ENCODE measurements at regions not wholly inside any gene's neighbourhood (a gene's known extent, or its start where the extent isn't known, plus 50 kb on each side); places are given as distances from the start of the nearest gene placed in this dataset.

DNA sequence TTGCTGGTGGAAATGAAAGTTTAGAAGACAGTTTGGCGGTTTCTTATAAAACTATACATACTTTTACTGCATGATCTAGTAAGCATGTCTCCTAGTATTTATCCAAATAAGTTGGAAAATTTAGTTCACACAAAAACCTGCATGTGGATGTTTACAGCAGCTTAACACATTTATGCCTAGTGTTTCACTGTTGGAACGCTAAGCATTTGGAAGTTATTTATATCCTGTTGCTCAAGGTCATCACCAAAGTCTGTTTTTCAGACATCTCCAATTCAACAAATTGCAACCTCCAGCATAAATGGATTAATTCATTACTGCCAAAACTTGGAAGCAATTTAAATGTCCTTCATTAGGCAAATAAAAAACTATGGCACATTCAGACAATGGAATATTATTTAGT is 461.8 kb downstream of the SUCLA2 start:
- H3K27ac Mint-ChIP-seq, result no peak overlapping the region
- no peaks in the 10 kb centered on the region for H3K36me3 Mint-ChIP-seq
- POLR2A ChIA-PET, result no interaction called here
- peaks cover 6% of the 10 kb centered on the region for H3K9me3 Mint-ChIP-seq
- DNase-seq (no peak), ATAC-seq (ENCODE audit: low read depth) (no peak)
- no peaks in the 10 kb centered on the region for H3K4me1 Mint-ChIP-seq
- H3K27me3 Mint-ChIP-seq, result no peaks in the 10 kb centered on the region
- no peak overlapping the region for H3K4me3 Mint-ChIP-seq

DNA sequence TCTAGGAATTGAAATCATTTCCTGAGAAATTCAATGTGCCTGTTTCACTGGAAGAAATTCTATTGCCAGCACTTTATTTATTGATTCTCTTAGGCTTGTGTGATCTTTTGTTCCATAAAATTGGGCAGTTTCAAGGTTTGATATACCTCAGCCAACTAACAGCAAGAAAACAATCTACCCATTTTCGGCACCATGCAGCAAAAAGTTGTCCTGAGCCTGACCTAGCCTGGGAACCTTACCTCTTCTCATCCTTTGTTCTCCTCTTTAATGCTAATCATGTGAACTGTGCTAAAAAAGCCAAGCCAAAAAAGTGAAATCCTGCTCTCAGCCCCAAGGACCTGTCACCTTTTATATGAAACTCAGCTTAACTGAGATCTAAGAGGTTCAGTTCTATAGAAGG is 477.3 kb downstream of the SUCLA2 start:
- H3K27ac Mint-ChIP-seq, result no peak overlapping the region
- H3K4me3 Mint-ChIP-seq, result no peak overlapping the region
- POLR2A ChIA-PET, result no interaction called here
- no peaks in the 10 kb centered on the region for H3K4me1 Mint-ChIP-seq
- no peaks in the 10 kb centered on the region for H3K27me3 Mint-ChIP-seq
- H3K9me3 Mint-ChIP-seq, result no peaks in the 10 kb centered on the region
- ATAC-seq (ENCODE audit: low read depth) (no peak), DNase-seq (no peak)
- no peaks in the 10 kb centered on the region for H3K36me3 Mint-ChIP-seq

DNA sequence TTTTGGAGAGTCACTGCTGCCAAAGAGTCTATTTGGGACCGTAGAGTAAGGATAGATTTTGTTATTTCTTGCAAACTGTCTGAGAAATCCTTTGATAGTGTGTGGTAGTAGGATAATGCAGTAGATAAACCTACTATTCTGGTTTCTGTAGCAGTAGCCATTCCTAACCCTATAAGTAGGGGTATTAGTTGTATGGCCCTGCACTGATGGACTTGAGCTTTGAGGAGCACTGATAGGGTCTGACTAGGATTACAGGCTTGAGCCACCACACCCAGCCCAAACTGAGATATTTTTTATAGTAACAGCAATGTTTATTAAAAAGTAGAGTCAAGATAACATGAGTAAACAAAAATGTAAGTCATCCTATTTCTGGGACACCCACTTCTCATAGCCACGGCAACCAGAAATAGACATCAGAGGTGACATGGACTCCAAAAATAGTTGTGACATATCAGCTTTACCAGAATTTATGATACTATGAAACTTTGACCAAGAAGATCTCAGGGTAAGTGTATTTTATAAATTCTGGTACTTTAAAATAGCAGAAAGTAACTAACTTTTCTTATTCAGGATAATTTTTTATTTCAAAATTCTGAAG is 479.1 kb downstream of the SUCLA2 start:
- ATAC-seq (ENCODE audit: low read depth) (no peak), DNase-seq (no peak)
- H3K27me3 Mint-ChIP-seq, result no peaks in the 10 kb centered on the region
- no peaks in the 10 kb centered on the region for H3K4me1 Mint-ChIP-seq
- no peaks in the 10 kb centered on the region for H3K9me3 Mint-ChIP-seq
- no peaks in the 10 kb centered on the region for H3K36me3 Mint-ChIP-seq
- POLR2A ChIA-PET, result no interaction called here
- no peak overlapping the region for H3K4me3 Mint-ChIP-seq
- no peak overlapping the region for H3K27ac Mint-ChIP-seq

DNA sequence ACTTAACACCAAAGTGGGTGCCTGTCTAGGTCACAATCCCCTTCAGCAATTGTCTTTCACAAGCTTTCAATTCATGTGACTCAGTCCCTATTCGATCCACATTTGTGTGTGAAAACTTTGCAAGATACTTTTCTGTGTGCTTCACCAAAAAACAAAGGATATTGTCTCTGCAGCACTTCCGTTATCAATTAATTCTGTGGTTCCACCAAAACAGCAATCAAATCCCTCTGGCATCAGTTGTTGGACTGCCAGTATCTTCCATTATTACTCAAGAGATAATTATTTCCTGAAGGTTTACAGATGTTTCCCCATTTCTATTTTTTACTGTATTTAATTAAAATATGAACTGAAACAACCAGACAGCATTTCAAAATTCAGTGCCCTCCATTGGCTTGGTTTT is 481.4 kb downstream of the SUCLA2 start:
- Mint-ChIP-seq H3K4me1 (no peaks in the 10 kb centered on the region), H3K27me3 (no peaks in the 10 kb centered on the region), H3K4me3 (no peak overlapping the region), H3K9me3 (peaks cover 3% of the 10 kb centered on the region), H3K36me3 (no peaks in the 10 kb centered on the region), H3K27ac (no peak overlapping the region)
- ATAC-seq (ENCODE audit: low read depth) (no peak), DNase-seq (no peak)
- POLR2A ChIA-PET, result no interaction called here

DNA sequence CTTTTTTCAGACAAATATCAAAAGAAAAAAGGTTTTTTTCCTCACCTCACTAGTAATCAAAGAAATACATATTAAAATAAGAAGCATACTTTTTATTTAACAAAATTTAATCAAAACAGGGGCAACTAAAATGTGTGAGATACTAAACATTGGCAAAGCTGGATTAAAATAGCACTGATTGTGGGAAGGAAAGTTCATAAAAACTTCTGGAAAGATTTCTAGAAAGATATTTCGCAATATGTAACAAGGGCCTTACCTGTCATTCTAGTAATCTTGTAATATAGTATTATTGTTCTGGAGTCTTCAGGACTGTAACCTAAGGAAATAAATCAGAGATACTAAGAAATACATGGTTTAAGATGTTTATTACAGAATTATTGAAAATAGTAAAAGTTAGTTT is 482.5 kb downstream of the SUCLA2 start:
- no peaks in the 10 kb centered on the region for H3K4me1 Mint-ChIP-seq
- DNase-seq (no peak), ATAC-seq (ENCODE audit: low read depth) (no peak)
- no peaks in the 10 kb centered on the region for H3K36me3 Mint-ChIP-seq
- no peak overlapping the region for H3K27ac Mint-ChIP-seq
- H3K27me3 Mint-ChIP-seq, result peaks cover 5% of the 10 kb centered on the region
- POLR2A ChIA-PET, result no interaction called here
- peaks cover 3% of the 10 kb centered on the region for H3K9me3 Mint-ChIP-seq
- H3K4me3 Mint-ChIP-seq, result no peak overlapping the region

DNA sequence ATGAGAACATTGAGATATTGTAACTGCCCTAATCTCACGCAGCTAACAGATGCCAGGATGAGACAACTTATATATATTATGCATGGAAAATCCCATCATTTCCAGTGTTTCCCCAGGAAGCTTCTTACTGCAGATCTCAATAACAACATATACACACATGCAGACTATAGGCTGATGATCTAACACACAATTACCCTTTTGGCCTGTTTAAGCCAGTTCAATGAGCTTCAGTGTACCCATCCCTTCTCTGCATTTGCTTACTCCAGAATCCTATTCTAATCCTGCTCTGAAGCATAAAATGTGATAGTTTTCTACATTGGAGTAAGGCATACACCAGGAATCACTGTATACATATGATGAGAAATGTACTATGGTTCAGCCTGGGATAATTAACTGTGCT is 489.4 kb downstream of the SUCLA2 start:
- no peaks in the 10 kb centered on the region for H3K4me1 Mint-ChIP-seq
- ATAC-seq (ENCODE audit: low read depth), result no peak

DNA sequence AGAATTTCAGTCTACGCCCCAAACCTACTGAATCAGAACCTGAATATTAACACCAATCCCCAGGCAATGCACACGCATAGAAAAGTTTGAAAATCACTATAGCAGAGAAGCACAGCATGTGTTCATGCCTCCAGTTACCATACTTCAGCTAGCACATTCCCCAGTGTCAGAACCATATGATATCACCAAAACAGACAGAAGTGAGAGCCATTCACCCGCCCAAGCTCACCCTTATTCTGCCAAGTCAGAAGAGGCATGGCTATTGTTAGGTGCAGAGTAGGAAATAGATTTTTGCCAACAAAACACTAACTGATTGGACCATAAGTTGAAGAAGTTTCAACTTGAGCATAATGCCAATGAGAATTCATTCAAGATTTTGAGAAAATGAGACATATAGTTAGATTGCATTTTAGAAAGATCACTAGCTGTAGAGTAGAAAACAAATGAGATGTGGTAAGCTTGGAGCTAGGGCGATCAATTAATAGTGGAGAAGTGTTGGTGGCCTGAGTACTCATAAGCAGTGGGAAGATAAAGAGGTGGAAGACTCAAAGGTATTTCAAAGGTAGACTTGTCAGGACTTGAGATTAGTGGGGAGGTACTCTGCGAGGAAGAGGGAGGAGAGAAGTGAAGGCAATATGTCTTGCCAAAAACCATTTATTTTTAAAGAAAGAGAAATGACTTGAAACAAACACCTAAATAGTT is 492.4 kb downstream of the SUCLA2 start:
- no peaks in the 10 kb centered on the region for H3K9me3 Mint-ChIP-seq
- H3K36me3 Mint-ChIP-seq, result no peaks in the 10 kb centered on the region
- DNase-seq, result no peak
- peaks cover 2% of the 10 kb centered on the region for H3K27me3 Mint-ChIP-seq
- H3K4me3 Mint-ChIP-seq, result no peak overlapping the region
- H3K4me1 Mint-ChIP-seq, result no peaks in the 10 kb centered on the region
- no peak overlapping the region for H3K27ac Mint-ChIP-seq
- POLR2A ChIA-PET, result no interaction called here
- ATAC-seq (ENCODE audit: low read depth), result no peak

More for the DNA sequence above, 489.4 kb downstream of the SUCLA2 start:
- Mint-ChIP-seq H3K36me3 (no peaks in the 10 kb centered on the region), H3K9me3 (peaks cover 3% of the 10 kb centered on the region), H3K27ac (no peak overlapping the region), H3K4me3 (no peak overlapping the region), H3K27me3 (peaks cover 7% of the 10 kb centered on the region)
- DNase-seq, result no peak
- POLR2A ChIA-PET, result no interaction called here

DNA sequence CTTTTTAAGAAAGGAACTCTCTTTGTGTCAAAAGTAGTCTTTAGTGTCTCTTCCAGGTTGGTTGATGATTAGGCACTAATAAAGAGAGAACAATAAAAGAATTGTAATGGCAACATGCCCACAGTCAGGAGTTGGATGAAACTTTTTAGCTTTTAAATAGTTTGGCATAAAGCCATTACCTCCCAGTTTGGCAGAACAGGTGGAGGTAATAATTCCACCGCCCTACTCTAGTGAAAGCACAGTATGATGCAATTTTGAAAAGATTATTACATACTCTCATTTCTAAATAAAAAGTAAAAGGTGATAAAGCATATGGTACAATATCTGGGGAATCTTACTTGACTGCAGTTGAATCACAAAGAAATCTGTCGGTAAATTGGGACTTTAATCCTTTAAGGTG is 497.6 kb downstream of the SUCLA2 start:
- POLR2A ChIA-PET, result no interaction called here
- Mint-ChIP-seq H3K4me3 (no peak overlapping the region), H3K4me1 (no peaks in the 10 kb centered on the region), H3K27ac (no peak overlapping the region), H3K27me3 (no peaks in the 10 kb centered on the region), H3K9me3 (no peaks in the 10 kb centered on the region), H3K36me3 (no peaks in the 10 kb centered on the region)
- DNase-seq (no peak), ATAC-seq (ENCODE audit: low read depth) (no peak)

DNA sequence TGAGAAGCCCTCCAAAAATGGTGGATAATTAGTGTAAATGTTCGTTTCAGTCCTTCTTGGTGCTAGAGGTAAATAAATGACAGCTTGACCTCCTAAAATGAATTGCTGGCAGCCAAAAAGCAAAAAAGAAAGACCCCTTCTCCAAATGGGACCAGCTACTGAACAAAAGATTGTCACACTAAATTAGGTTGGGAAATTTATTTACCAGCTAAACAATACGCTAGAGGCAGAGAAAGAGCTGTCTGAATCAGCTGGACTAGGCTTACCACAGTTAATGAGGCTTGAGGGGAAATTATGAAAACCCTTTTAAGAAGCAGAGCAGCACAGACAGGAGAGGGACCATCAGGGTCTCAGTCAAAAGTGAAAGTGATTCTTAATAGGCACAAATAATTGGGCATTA is 498.9 kb downstream of the SUCLA2 start:
- H3K36me3 Mint-ChIP-seq, result no peaks in the 10 kb centered on the region
- DNase-seq (no peak), ATAC-seq (ENCODE audit: low read depth) (no peak)
- H3K9me3 Mint-ChIP-seq, result no peaks in the 10 kb centered on the region
- H3K4me1 Mint-ChIP-seq, result no peaks in the 10 kb centered on the region
- H3K27me3 Mint-ChIP-seq, result no peaks in the 10 kb centered on the region
- H3K27ac Mint-ChIP-seq, result no peak overlapping the region
- POLR2A ChIA-PET, result no interaction called here
- no peak overlapping the region for H3K4me3 Mint-ChIP-seq

DNA sequence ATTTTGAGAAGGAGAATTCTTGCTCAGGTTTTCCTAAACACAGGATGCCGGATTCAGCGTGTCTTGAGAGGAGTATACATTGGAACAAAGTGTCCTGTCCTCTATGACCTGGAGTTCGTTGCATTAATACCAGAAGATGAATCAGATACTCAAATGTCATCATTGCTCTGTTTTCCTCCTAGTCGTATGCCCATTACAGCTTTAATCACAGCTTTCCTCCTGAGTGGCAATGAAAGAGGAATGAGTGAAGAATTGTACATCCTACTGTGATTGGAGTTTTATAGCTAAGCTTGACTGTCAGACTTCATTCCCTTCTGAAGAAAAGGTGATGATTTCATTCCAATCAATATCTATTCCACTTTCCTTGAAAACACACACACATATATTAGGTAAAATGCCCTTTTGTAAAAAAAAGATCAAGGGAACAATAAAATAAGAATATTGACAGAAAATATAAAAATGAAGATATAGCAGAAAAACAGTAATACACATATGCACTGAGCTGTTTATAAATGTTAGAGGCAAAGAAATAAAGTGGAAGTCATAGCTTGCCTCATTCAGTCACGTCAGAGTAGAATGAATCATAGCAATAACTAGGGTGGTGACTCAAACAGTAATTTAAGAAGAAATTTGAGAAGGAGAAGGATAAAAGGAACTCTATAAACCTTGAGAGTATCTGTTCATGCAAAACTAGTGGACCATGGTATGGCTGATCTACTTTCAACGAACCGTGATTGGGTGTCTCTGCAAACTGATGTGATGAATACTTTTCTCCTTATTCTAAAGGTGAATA is 501.5 kb downstream of the SUCLA2 start:
- POLR2A ChIA-PET, result no interaction called here
- Mint-ChIP-seq H3K27me3 (no peaks in the 10 kb centered on the region), H3K9me3 (no peaks in the 10 kb centered on the region), H3K4me3 (no peak overlapping the region), H3K27ac (no peak overlapping the region), H3K36me3 (no peaks in the 10 kb centered on the region), H3K4me1 (no peaks in the 10 kb centered on the region)
- DNase-seq (no peak), ATAC-seq (ENCODE audit: low read depth) (no peak)

DNA sequence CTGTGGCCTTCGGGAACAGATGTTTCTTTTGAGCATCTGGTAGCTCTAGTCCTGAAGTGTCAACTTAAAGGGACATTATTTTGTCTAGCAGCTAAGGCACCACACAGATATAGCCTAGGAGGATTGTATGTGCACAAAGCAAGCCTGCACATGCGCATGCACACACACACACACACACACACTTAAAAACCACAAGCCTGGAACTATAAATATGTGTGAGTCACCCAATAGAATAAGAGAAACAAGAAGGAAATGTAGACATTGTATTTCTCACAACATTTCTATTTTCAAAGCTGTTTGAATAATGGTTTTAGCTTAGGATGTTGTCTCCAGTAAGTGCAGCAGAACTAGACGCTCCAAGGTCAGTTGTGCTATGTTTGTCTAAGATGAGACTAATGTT is 516.5 kb downstream of the SUCLA2 start:
- Mint-ChIP-seq H3K27me3 (no peaks in the 10 kb centered on the region), H3K4me3 (no peak overlapping the region), H3K4me1 (no peaks in the 10 kb centered on the region), H3K27ac (no peak overlapping the region), H3K9me3 (peaks cover 1% of the 10 kb centered on the region), H3K36me3 (no peaks in the 10 kb centered on the region)
- POLR2A ChIA-PET, result no interaction called here
- ATAC-seq (ENCODE audit: low read depth) (no peak), DNase-seq (no peak)

DNA sequence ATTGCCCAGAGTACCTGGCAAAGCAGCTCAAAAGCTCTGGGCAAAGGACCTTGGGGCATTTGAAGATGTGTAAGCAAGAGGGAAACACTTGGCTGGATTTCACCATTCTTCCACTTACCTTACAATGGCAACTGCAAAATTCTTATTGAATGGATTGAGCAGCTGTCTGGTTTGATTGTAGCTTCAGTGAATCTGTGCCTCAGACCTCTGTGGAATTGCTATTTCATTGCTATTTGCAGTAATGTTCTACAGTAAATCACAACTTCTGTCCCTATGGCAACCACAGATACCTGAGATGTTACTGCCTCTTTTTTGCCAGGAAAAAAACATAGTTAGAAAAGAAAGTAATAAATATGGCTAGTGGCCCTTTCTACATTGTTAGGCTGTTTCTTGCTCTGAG is 519.5 kb downstream of the SUCLA2 start:
- Mint-ChIP-seq H3K4me3 (no peak overlapping the region), H3K27ac (no peak overlapping the region), H3K27me3 (no peaks in the 10 kb centered on the region), H3K36me3 (no peaks in the 10 kb centered on the region), H3K4me1 (no peaks in the 10 kb centered on the region), H3K9me3 (peaks cover 1% of the 10 kb centered on the region)
- POLR2A ChIA-PET, result no interaction called here
- ATAC-seq (ENCODE audit: low read depth) (no peak), DNase-seq (no peak)

DNA sequence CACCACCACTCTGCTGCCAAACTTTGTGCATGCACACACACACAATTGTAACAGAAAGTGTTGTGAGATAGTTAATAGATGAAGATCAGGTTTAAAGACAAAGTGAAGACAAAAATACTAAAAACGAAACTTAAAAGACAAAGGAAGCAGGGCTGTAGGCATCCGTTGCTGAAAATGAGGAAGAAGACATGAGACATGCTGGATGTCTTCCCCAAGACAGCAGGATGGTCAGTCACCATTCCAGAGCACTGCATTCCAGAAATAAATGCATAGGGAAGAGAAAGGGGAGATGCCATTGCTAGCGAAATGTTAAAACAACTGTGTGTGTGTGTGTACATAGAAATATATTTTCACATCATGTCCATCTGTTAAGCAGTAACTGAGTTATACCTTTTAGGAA is 520.1 kb downstream of the SUCLA2 start:
- Mint-ChIP-seq H3K27me3 (no peaks in the 10 kb centered on the region), H3K9me3 (peaks cover 1% of the 10 kb centered on the region), H3K36me3 (no peaks in the 10 kb centered on the region), H3K4me3 (no peak overlapping the region), H3K4me1 (no peaks in the 10 kb centered on the region), H3K27ac (no peak overlapping the region)
- DNase-seq (no peak), ATAC-seq (ENCODE audit: low read depth) (no peak)
- POLR2A ChIA-PET, result no interaction called here

DNA sequence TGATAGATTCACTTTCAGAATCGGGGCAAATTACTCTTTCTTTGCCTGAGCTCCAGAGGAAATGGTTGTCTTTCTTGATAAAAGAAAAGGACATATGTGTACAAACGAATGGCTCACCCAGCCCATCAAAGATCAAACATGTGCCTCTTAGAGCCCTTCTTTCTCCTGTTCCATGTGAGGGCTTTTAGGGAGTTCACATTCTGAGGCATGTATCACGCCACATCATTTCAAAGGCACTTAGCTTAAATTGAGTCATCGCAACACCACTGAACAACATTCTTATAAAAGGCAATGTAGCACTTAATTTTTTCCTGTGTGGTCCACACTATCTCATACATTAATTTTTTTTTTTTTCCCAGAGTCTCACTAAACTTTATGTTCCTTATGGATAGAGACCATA is 521.0 kb downstream of the SUCLA2 start:
- POLR2A ChIA-PET, result no interaction called here
- ATAC-seq (ENCODE audit: low read depth) (no peak), DNase-seq (no peak)
- H3K27ac Mint-ChIP-seq, result no peak overlapping the region
- no peak overlapping the region for H3K4me3 Mint-ChIP-seq
- H3K27me3 Mint-ChIP-seq, result no peaks in the 10 kb centered on the region
- no peaks in the 10 kb centered on the region for H3K36me3 Mint-ChIP-seq
- H3K4me1 Mint-ChIP-seq, result no peaks in the 10 kb centered on the region
- peaks cover 1% of the 10 kb centered on the region for H3K9me3 Mint-ChIP-seq
